KMS-11 (cell line): ENCODE measurements at regions not wholly inside any gene's neighbourhood (a gene's known extent, or its start where the extent isn't known, plus 50 kb on each side); places are given as distances from the start of the nearest gene placed in this dataset.

Source experiments
- H2AFZ ChIP-seq: fragments of 200-600 bp; sonication (generic); 2 replicates; pipeline ENCODE4 v1.6.1; 2016; ENCODE audit warnings: antibody characterized with exemption, mixed run types, low read depth
- H3K27ac ChIP-seq: fragments of 200-600 bp; sonication (generic); 2 replicates; pipeline ENCODE4 v1.6.1; 2016; ENCODE audit warnings: mild to moderate bottlenecking, mixed run types
- H3K27me3 ChIP-seq: fragments of 200-600 bp; sonication (generic); 2 replicates; pipeline ENCODE4 v1.6.1; 2017; ENCODE audit warnings: mild to moderate bottlenecking, low read depth, mixed run types, moderate library complexity; ENCODE audit not compliant: insufficient read depth
- H3K36me3 ChIP-seq: fragments of 200-600 bp; sonication (generic); 2 replicates; pipeline ENCODE4 v1.6.1; 2017; ENCODE audit warnings: mild to moderate bottlenecking, mixed run types; ENCODE audit not compliant: insufficient read depth
- H3K4me1 ChIP-seq: fragments of 200-600 bp; sonication (generic); 2 replicates; pipeline ENCODE4 v1.6.1; 2016; ENCODE audit warnings: mild to moderate bottlenecking, low read depth, mixed run types; ENCODE audit not compliant: poor library complexity, severe bottlenecking
- H3K4me2 ChIP-seq: fragments of 200-600 bp; sonication (generic); 2 replicates; pipeline ENCODE4 v1.7.0; 2016; ENCODE audit warnings: mild to moderate bottlenecking, mixed run types
- H3K4me3 ChIP-seq: fragments of 200-600 bp; sonication (generic); IDR thresholded peaks from 2 replicates; pipeline ENCODE4 v1.6.1; 2017; ENCODE audit warnings: low read depth, low read length, mixed read lengths; ENCODE audit not compliant: insufficient read depth
- H3K79me2 ChIP-seq: fragments of 200-600 bp; sonication (generic); 2 replicates; pipeline ENCODE4 v1.6.1; 2016; ENCODE audit warnings: low read depth, mixed run types; ENCODE audit not compliant: insufficient read depth
- H3K9ac ChIP-seq: fragments of 200-600 bp; sonication (generic); 2 replicates; pipeline ENCODE4 v1.6.1; 2016; ENCODE audit warnings: mild to moderate bottlenecking, mixed run types
- H4K20me1 ChIP-seq: fragments of 200-600 bp; sonication (generic); 2 replicates; pipeline ENCODE4 v1.6.1; 2016; ENCODE audit warnings: mild to moderate bottlenecking, mixed run types; ENCODE audit not compliant: insufficient read depth
- CTCF ChIP-seq: fragments of 200-600 bp; sonication (generic); conservative IDR thresholded peaks from 2 replicates; pipeline ENCODE4 v1.6.1; 2017; ENCODE audit warnings: low read depth, mild to moderate bottlenecking, antibody characterized with exemption, low read length, moderate library complexity, mixed read lengths

- H3K4me3 ChIP-seq = no peak overlapping the region
- no peak overlapping the region for H3K4me2 ChIP-seq
- H3K27me3 ChIP-seq = no peaks in the 10 kb centered on the region
- H3K9ac ChIP-seq = no peak overlapping the region
- H2AFZ ChIP-seq = no peak overlapping the region
- no peaks in the 10 kb centered on the region for H3K4me1 ChIP-seq
- H3K79me2 ChIP-seq = no peaks in the 10 kb centered on the region
- no peak for TF ChIP-seq CTCF
- no peaks in the 10 kb centered on the region for H3K36me3 ChIP-seq
- H4K20me1 ChIP-seq = no peaks in the 10 kb centered on the region
- H3K27ac ChIP-seq = no peak overlapping the region
Measured at GRCh38 chr6:92945799-92946198, 473.6 kb downstream of the EPHA7 start.

- no peak overlapping the region for H3K4me3 ChIP-seq
- H3K4me2 ChIP-seq = no peak overlapping the region
- no peaks in the 10 kb centered on the region for H3K4me1 ChIP-seq
- TF ChIP-seq CTCF = no peak
- H2AFZ ChIP-seq = no peak overlapping the region
- no peaks in the 10 kb centered on the region for H3K36me3 ChIP-seq
- H4K20me1 ChIP-seq = no peaks in the 10 kb centered on the region
- no peak overlapping the region for H3K9ac ChIP-seq
- H3K27me3 ChIP-seq = no peaks in the 10 kb centered on the region
- H3K79me2 ChIP-seq = no peaks in the 10 kb centered on the region
- H3K27ac ChIP-seq = no peak overlapping the region
Measured at GRCh38 chr6:92944132-92944531, 475.2 kb downstream of the EPHA7 start.

- Histone ChIP-seq H3K27ac (no peak overlapping the region), H3K4me3 (no peak overlapping the region), H4K20me1 (no peaks in the 10 kb centered on the region), H3K9ac (no peak overlapping the region), H2AFZ (no peak overlapping the region), H3K36me3 (no peaks in the 10 kb centered on the region), H3K79me2 (no peaks in the 10 kb centered on the region), H3K27me3 (no peaks in the 10 kb centered on the region), H3K4me1 (no peaks in the 10 kb centered on the region), H3K4me2 (no peak overlapping the region)
- TF ChIP-seq CTCF = no peak
Measured at GRCh38 chr6:92942549-92942948, 476.8 kb downstream of the EPHA7 start.

GRCh38 chr6:92934625-92935024 is 484.7 kb downstream of the EPHA7 start:
- Histone ChIP-seq H3K79me2 (no peaks in the 10 kb centered on the region), H3K36me3 (no peaks in the 10 kb centered on the region), H3K4me2 (no peak overlapping the region), H3K27ac (no peak overlapping the region), H3K27me3 (no peaks in the 10 kb centered on the region), H3K4me1 (no peaks in the 10 kb centered on the region), H3K9ac (no peak overlapping the region), H3K4me3 (no peak overlapping the region), H2AFZ (no peak overlapping the region), H4K20me1 (no peaks in the 10 kb centered on the region)
- no peak for TF ChIP-seq CTCF

- no peaks in the 10 kb centered on the region for H3K27me3 ChIP-seq
- no peak overlapping the region for H3K4me2 ChIP-seq
- no peaks in the 10 kb centered on the region for H3K79me2 ChIP-seq
- H3K9ac ChIP-seq = no peak overlapping the region
- H3K4me1 ChIP-seq = no peaks in the 10 kb centered on the region
- H2AFZ ChIP-seq = no peak overlapping the region
- H4K20me1 ChIP-seq = no peaks in the 10 kb centered on the region
- no peak overlapping the region for H3K27ac ChIP-seq
- TF ChIP-seq CTCF = no peak
- no peaks in the 10 kb centered on the region for H3K36me3 ChIP-seq
- H3K4me3 ChIP-seq = no peak overlapping the region
Measured at GRCh38 chr6:92930171-92930570, 489.2 kb downstream of the EPHA7 start.
